Keratinocyte (primary cell): ENCODE measurements at regions not wholly inside any gene's neighbourhood (a gene's known extent, or its start where the extent isn't known, plus 50 kb on each side); places are given as distances from the start of the nearest gene placed in this dataset.

ENCODE experiments used
- DNase-seq: peaks from one replicate; pipeline ENCODE4 v3.0.0-alpha.2; 2011; ENCODE audit warnings: low read depth, missing footprints, low spot score
- FAIRE-seq: peaks from 2 replicates; lab custom pipeline; 2011; peaks lifted over from hg19 to GRCh38; lab: Jason Lieb, UNC
- H2AFZ ChIP-seq: 2 replicates; pipeline ENCODE4 v1.6.0; 2012; ENCODE audit warnings: low read length, control low read depth, inconsistent platforms; ENCODE audit not compliant: control insufficient read depth
- H3K27ac ChIP-seq: 2 replicates; pipeline ENCODE4 v1.5.1; 2011; ENCODE audit warnings: low read length; ENCODE audit not compliant: control insufficient read depth, insufficient read depth
- H3K27me3 ChIP-seq: 3 replicates; pipeline ENCODE4 v1.6.0; 2011; ENCODE audit warnings: low read length; ENCODE audit not compliant: control insufficient read depth, insufficient read depth; ENCODE audit errors: extremely low read depth
- H3K36me3 ChIP-seq, 2 experiments: 2 replicates in 1 of 2; 3 replicates in 1 of 2; pipeline ENCODE4 v1.5.1; 2011; ENCODE audit warnings: low read length in 2 of 2, mild to moderate bottlenecking in 1 of 2; ENCODE audit not compliant: control insufficient read depth in 2 of 2, insufficient read depth in 2 of 2; ENCODE audit errors: extremely low read depth in 1 of 2
- H3K4me1 ChIP-seq: 3 replicates; pipeline ENCODE4 v1.5.1; 2011; ENCODE audit warnings: low read length; ENCODE audit not compliant: control insufficient read depth, insufficient read depth; ENCODE audit errors: extremely low read depth
- H3K4me2 ChIP-seq: 3 replicates; pipeline ENCODE4 v1.6.0; 2011; ENCODE audit warnings: low read depth, low read length; ENCODE audit not compliant: control insufficient read depth, insufficient read depth; ENCODE audit errors: extremely low read depth
- H3K4me3 ChIP-seq, 3 experiments: fragments of 200-600 bp in 1 of 3; sonication (generic) in 1 of 3; 2 replicates in 2 of 3; 3 replicates in 1 of 3; pipeline ENCODE4 v1.5.1; 2011 to 2016; ENCODE audit warnings: low read length in 3 of 3, mild to moderate bottlenecking in 3 of 3, control low read depth in 2 of 3, inconsistent platforms in 1 of 3, low read depth in 1 of 3, mixed read lengths in 1 of 3, mixed run types in 1 of 3, moderate library complexity in 1 of 3; ENCODE audit not compliant: control insufficient read depth in 2 of 3, insufficient read depth in 2 of 3; ENCODE audit errors: extremely low read depth in 1 of 3
- H3K79me2 ChIP-seq: 2 replicates; pipeline ENCODE4 v1.6.0; 2012; ENCODE audit warnings: low read length; ENCODE audit not compliant: control insufficient read depth, insufficient read depth
- H3K9ac ChIP-seq: 3 replicates; pipeline ENCODE4 v1.6.0; 2011; ENCODE audit warnings: low read length; ENCODE audit not compliant: control insufficient read depth, insufficient read depth; ENCODE audit errors: extremely low read depth
- H3K9me1 ChIP-seq: 3 replicates; pipeline ENCODE4 v1.6.0; 2011; ENCODE audit warnings: low read length; ENCODE audit not compliant: control insufficient read depth, insufficient read depth; ENCODE audit errors: extremely low read depth
- H3K9me3 ChIP-seq: 2 replicates; pipeline ENCODE4 v1.5.1; 2012; ENCODE audit warnings: low read depth, low read length; ENCODE audit not compliant: control insufficient read depth
- H4K20me1 ChIP-seq: 3 replicates; pipeline ENCODE4 v1.6.0; 2011; ENCODE audit warnings: low read length; ENCODE audit not compliant: control insufficient read depth, insufficient read depth; ENCODE audit errors: extremely low read depth
- EZH2 ChIP-seq: IDR thresholded peaks from one replicate; pipeline ENCODE4 v1.6.1; 2012; ENCODE audit warnings: inconsistent platforms, mild to moderate bottlenecking, low read length, moderate library complexity
- dilution Hi-C: fragments of 300-500 bp; cut with MboI; formaldehyde crosslinking; loops from one replicate; pipeline ENCODE4 v1.7.0; 2020; ENCODE audit warnings: low sequenced_read_pairs; ENCODE audit not compliant: extremely low pct_ligation_motif_present
- TF ChIP-seq, protein P1 (sequence below), 3 experiments: IDR thresholded peaks in 1 of 3; conservative IDR thresholded peaks in 1 of 3; optimal IDR thresholded peaks in 1 of 3; 2 replicates in 2 of 3; 3 replicates in 1 of 3; pipeline versions ENCODE3 to v1.5.1; 2011; ENCODE audit warnings: low read length in 3 of 3, mild to moderate bottlenecking in 3 of 3, moderate library complexity in 2 of 3, control low read depth in 1 of 3, inconsistent platforms in 1 of 3; ENCODE audit not compliant: insufficient read depth in 2 of 3; ENCODE audit errors: extremely low read depth in 1 of 3

GRCh38 chr2:77797088-77797487 is 274.9 kb upstream of the LRRTM4 start:
- Histone ChIP-seq H3K9me3 (no peaks in the 10 kb centered on the region), H3K9me1 (no peaks in the 10 kb centered on the region), H3K4me1 (no peaks in the 10 kb centered on the region), H3K79me2 (no peaks in the 10 kb centered on the region), H3K4me2 (no peak overlapping the region), H3K36me3 (no peaks in the 10 kb centered on the region), H3K9ac (no peak overlapping the region), H2AFZ (no peak overlapping the region), H3K27me3 (no peaks in the 10 kb centered on the region), H4K20me1 (no peaks in the 10 kb centered on the region), H3K4me3 (no peak overlapping the region), H3K27ac (no peak overlapping the region)
- dilution Hi-C loops = no loop called here
- FAIRE-seq (no peak), DNase-seq (no peak)
- TF ChIP-seq, protein P1, sequence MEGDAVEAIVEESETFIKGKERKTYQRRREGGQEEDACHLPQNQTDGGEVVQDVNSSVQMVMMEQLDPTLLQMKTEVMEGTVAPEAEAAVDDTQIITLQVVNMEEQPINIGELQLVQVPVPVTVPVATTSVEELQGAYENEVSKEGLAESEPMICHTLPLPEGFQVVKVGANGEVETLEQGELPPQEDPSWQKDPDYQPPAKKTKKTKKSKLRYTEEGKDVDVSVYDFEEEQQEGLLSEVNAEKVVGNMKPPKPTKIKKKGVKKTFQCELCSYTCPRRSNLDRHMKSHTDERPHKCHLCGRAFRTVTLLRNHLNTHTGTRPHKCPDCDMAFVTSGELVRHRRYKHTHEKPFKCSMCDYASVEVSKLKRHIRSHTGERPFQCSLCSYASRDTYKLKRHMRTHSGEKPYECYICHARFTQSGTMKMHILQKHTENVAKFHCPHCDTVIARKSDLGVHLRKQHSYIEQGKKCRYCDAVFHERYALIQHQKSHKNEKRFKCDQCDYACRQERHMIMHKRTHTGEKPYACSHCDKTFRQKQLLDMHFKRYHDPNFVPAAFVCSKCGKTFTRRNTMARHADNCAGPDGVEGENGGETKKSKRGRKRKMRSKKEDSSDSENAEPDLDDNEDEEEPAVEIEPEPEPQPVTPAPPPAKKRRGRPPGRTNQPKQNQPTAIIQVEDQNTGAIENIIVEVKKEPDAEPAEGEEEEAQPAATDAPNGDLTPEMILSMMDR (optimal IDR thresholded peaks at IDR 0.05 in 1 of 3, IDR thresholded peaks at IDR 0.05 in 1 of 3, conservative IDR thresholded peaks at IDR 0.05 in 1 of 3; ENCODE audit: extremely low read depth in 1 of 3, insufficient read depth in 2 of 3, low read length in 3 of 3) = no peak
- TF ChIP-seq EZH2 = no peak

DNA sequence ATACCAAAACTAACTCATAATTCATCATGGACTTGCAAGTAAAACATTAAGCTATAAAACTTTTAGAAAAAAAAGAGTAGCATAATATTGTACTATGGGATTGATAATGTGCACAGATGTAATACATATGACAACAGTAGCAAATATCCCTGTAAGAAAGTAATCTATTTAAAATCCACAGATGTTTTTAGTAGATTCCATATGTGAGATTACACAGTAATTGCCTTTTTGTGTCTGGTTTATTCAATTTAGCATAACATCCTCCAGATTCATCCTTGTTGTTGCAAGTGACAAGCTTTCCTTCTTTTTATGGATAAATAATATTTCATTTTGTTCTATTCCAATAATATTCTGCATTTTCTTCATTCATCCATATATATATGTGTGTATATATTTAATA is 278.2 kb upstream of the LRRTM4 start:
- H3K79me2 ChIP-seq = no peaks in the 10 kb centered on the region
- no peak for FAIRE-seq
- no peaks in the 10 kb centered on the region for H3K4me1 ChIP-seq
- dilution Hi-C loops = no loop called here
- no peaks in the 10 kb centered on the region for H4K20me1 ChIP-seq
- no peaks in the 10 kb centered on the region for H3K9me1 ChIP-seq
- no peaks in the 10 kb centered on the region for H3K9me3 ChIP-seq
- TF ChIP-seq EZH2 = no peak
- TF ChIP-seq, protein P1 (optimal IDR thresholded peaks at IDR 0.05 in 1 of 3, IDR thresholded peaks at IDR 0.05 in 1 of 3, conservative IDR thresholded peaks at IDR 0.05 in 1 of 3; ENCODE audit: extremely low read depth in 1 of 3, insufficient read depth in 2 of 3, low read length in 3 of 3) = no peak
- H3K9ac ChIP-seq = no peak overlapping the region
- H2AFZ ChIP-seq = no peak overlapping the region
- no peak overlapping the region for H3K4me2 ChIP-seq
- H3K4me3 ChIP-seq = no peak overlapping the region
- no peak for DNase-seq
- H3K27ac ChIP-seq = no peak overlapping the region
- H3K27me3 ChIP-seq = no peaks in the 10 kb centered on the region
- no peaks in the 10 kb centered on the region for H3K36me3 ChIP-seq
